Ovary (tissue), 7 donors: ENCODE measurements at regions not wholly inside any gene's neighbourhood (a gene's known extent, or its start where the extent isn't known, plus 50 kb on each side); places are given as distances from the start of the nearest gene placed in this dataset.

Experiments used
- DNase-seq, 5 donors: peaks; one replicate each; pipeline ENCODE4 v3.0.0-alpha.2; 2019 to 2020
- H3K27ac ChIP-seq, 2 donors: fragments of 200-600 bp; one replicate each; pipeline versions ENCODE4 v1.5.1 to v1.8.0; 2019 to 2022
- H3K27me3 ChIP-seq: fragments of 200-600 bp; one replicate; pipeline ENCODE4 v1.8.0; 2022
- H3K36me3 ChIP-seq: fragments of 200-600 bp; sonication (generic); one replicate; pipeline ENCODE4 v1.5.1; 2019
- H3K4me1 ChIP-seq: one replicate; pipeline ENCODE4 v1.8.1; 2013; ENCODE audit warnings: mild to moderate bottlenecking, moderate library complexity; ENCODE audit not compliant: insufficient read depth
- H3K4me3 ChIP-seq: fragments of 200-600 bp; sonication (generic); one replicate; pipeline ENCODE4 v1.5.1; 2017
- H3K9me3 ChIP-seq, 2 donors: fragments of 200-600 bp in 1 of 2; sonication (generic) in 1 of 2; one replicate each; pipeline versions ENCODE4 v1.5.1 to v1.8.1; 2013 to 2019; ENCODE audit warnings: mild to moderate bottlenecking in 1 of 2, moderate library complexity in 1 of 2
- CTCF ChIP-seq, 3 donors: fragments of 450-650 bp in 2 of 3; fragments of 200-600 bp in 1 of 3; IDR thresholded peaks; one replicate each; pipeline versions ENCODE4 v1.5.1 to v1.8.0; 2016 to 2022; ENCODE audit warnings: antibody characterized with exemption in 3 of 3, mild to moderate bottlenecking in 1 of 3
- EP300 ChIP-seq: sonication (generic); formaldehyde crosslinking; IDR thresholded peaks from one replicate; pipeline ENCODE4 v1.6.1; 2017; ENCODE audit warnings: antibody characterized with exemption
- POLR2A ChIP-seq: fragments of 450-650 bp; IDR thresholded peaks from one replicate; pipeline ENCODE4 v1.6.1; 2017; ENCODE audit warnings: antibody characterized with exemption, mild to moderate bottlenecking, moderate library complexity
- WGBS, 3 donors: extraction: QIAGEN DNeasy Blood & Tissue Kit in 1 of 3; methylation state at CpG; one replicate each; pipeline versions ENCODE4 v1.1.5 to v1.1.7; 2013 to 2017; 5-methylcytosine and 5-hydroxymethylcytosine counted together
- intact Hi-C, 4 donors: fragments of 100-400 bp; cut with DNase I; formaldehyde crosslinking; loops; one replicate each; pipeline versions ENCODE4 v1.11.0 to v1.15.1; 2022 to 2023
- donor health status: DM: no; HTN: no; CAD: no; lungs with moderate emphysema.
- donor health status: DM: no; HTN: no; CAD: no.
- donor health status: Bipolar disorder and iron deficiency.
- donor health status: DM: no; HTN: no; CAD: no.
- donor health status: DM: yes; HTN: yes; CAD: no.

GRCh38 chr14:38589747-38590350 is 334.0 kb upstream of the CLEC14A start:
- DNase-seq, result no peak
- H3K27me3 ChIP-seq, result no peaks in the 10 kb centered on the region
- 85 to 89% (median 86%) methylated on average over 3 of the region's 3 CpGs for WGBS, 3 donors
- intact Hi-C loops, result no loop called here
- H3K4me3 ChIP-seq, result no peak overlapping the region
- TF ChIP-seq CTCF (IDR thresholded peaks at IDR 0.05) (no peak), POLR2A (no peak), EP300 (no peak)
- H3K36me3 ChIP-seq, result no peaks in the 10 kb centered on the region
- H3K9me3 ChIP-seq, result no peaks in the 10 kb centered on the region
- H3K4me1 ChIP-seq, result no peaks in the 10 kb centered on the region
- no peak overlapping the region for H3K27ac ChIP-seq

- no peak for DNase-seq
- TF ChIP-seq POLR2A, result no peak
- no peak for TF ChIP-seq EP300
- TF ChIP-seq CTCF (IDR thresholded peaks at IDR 0.05), result no peak
- Histone ChIP-seq H3K36me3 (no peaks in the 10 kb centered on the region), H3K27me3 (no peaks in the 10 kb centered on the region), H3K4me1 (no peaks in the 10 kb centered on the region), H3K27ac (no peak overlapping the region), H3K9me3 (no peaks in the 10 kb centered on the region), H3K4me3 (no peak overlapping the region)
- WGBS, 3 donors, result 73 to 85% (median 73%) methylated on average over 1 of the region's 1 CpG
- intact Hi-C loops, result no loop called here
Observed at GRCh38 chr14:38583471-38583870, 327.6 kb upstream of the CLEC14A start.

- DNase-seq, result no peak
- H3K27me3 ChIP-seq, result no peaks in the 10 kb centered on the region
- TF ChIP-seq POLR2A, result no peak
- no peak for TF ChIP-seq EP300
- TF ChIP-seq CTCF (IDR thresholded peaks at IDR 0.05), result no peak
- no peaks in the 10 kb centered on the region for H3K4me1 ChIP-seq
- H3K36me3 ChIP-seq, result no peaks in the 10 kb centered on the region
- 78 to 88% (median 88%) methylated on average over 4 of the region's 4 CpGs for WGBS, 3 donors
- no peak overlapping the region for H3K27ac ChIP-seq
- intact Hi-C loops, result no loop called here
- no peak overlapping the region for H3K4me3 ChIP-seq
- no peaks in the 10 kb centered on the region for H3K9me3 ChIP-seq
Observed at GRCh38 chr14:38578278-38578681, 322.4 kb upstream of the CLEC14A start.

- no peaks in the 10 kb centered on the region for H3K27me3 ChIP-seq
- H3K4me3 ChIP-seq, result no peak overlapping the region
- H3K4me1 ChIP-seq, result no peaks in the 10 kb centered on the region
- H3K27ac ChIP-seq, result no peak overlapping the region
- intact Hi-C loops, result no loop called here
- no peaks in the 10 kb centered on the region for H3K36me3 ChIP-seq
- TF ChIP-seq CTCF (IDR thresholded peaks at IDR 0.05) (no peak), POLR2A (no peak), EP300 (no peak)
- H3K9me3 ChIP-seq, result no peaks in the 10 kb centered on the region
- no peak for DNase-seq
Observed at GRCh38 chr14:38567703-38568102, 311.8 kb upstream of the CLEC14A start.

- no peak overlapping the region for H3K27ac ChIP-seq
- no peak for TF ChIP-seq CTCF (IDR thresholded peaks at IDR 0.05)
- no peak for TF ChIP-seq POLR2A
- no peak for TF ChIP-seq EP300
Observed at GRCh38 chr14:38561657-38562056, 305.8 kb upstream of the CLEC14A start.

More at GRCh38 chr14:38561657-38562056, 305.8 kb upstream of the CLEC14A start:
- no peaks in the 10 kb centered on the region for H3K27me3 ChIP-seq
- no peaks in the 10 kb centered on the region for H3K9me3 ChIP-seq
- H3K4me1 ChIP-seq, result no peaks in the 10 kb centered on the region
- DNase-seq, result no peak
- no peaks in the 10 kb centered on the region for H3K36me3 ChIP-seq
- intact Hi-C loops, result no loop called here
- no peak overlapping the region for H3K4me3 ChIP-seq
